Spleen (tissue), 11 donors: ENCODE measurements at regions not wholly inside any gene's neighbourhood (a gene's known extent, or its start where the extent isn't known, plus 50 kb on each side); places are given as distances from the start of the nearest gene placed in this dataset.

Experiments used
- DNase-seq: peaks from one replicate; pipeline ENCODE4 v3.0.0-alpha.2; 2020
- H3K27ac ChIP-seq, 8 donors: fragments of 200-600 bp; sonication (generic) in 7 of 8; 1 replicate in 4 of 8; 2 replicates in 4 of 8; pipeline versions ENCODE4 v1.5.0 to v1.8.0; 2016 to 2021; ENCODE audit warnings: inconsistent platforms in 4 of 8, mild to moderate bottlenecking in 4 of 8, moderate library complexity in 1 of 8
- H3K27me3 ChIP-seq, 7 donors: fragments of 200-600 bp; sonication (generic) in 6 of 7; replicated peaks in 1 of 7; 1 replicate in 4 of 7; 2 replicates in 3 of 7; pipeline versions ENCODE4 v1.5.0 to v1.8.0; 2016 to 2021; ENCODE audit warnings: inconsistent platforms in 3 of 7, mild to moderate bottlenecking in 1 of 7
- H3K36me3 ChIP-seq, 6 donors: fragments of 200-600 bp; sonication (generic) in 5 of 6; 1 replicate in 4 of 6; 2 replicates in 2 of 6; pipeline versions ENCODE4 v1.5.0 to v1.8.0; 2016 to 2021; ENCODE audit warnings: inconsistent platforms in 2 of 6
- H3K4me1 ChIP-seq, 6 donors: fragments of 200-600 bp; sonication (generic) in 5 of 6; 1 replicate in 3 of 6; 2 replicates in 3 of 6; pipeline versions ENCODE4 v1.5.0 to v1.8.0; 2016 to 2021; ENCODE audit warnings: inconsistent platforms in 3 of 6
- H3K4me3 ChIP-seq, 8 donors: fragments of 200-600 bp; sonication (generic) in 7 of 8; 1 replicate in 4 of 8; 2 replicates in 4 of 8; pipeline versions ENCODE4 v1.5.0 to v1.8.0; 2016 to 2021; ENCODE audit warnings: inconsistent platforms in 4 of 8, mild to moderate bottlenecking in 4 of 8, moderate library complexity in 2 of 8
- H3K9me3 ChIP-seq, 8 donors: fragments of 200-600 bp; sonication (generic) in 7 of 8; 1 replicate in 4 of 8; 2 replicates in 4 of 8; pipeline versions ENCODE4 v1.5.0 to v1.8.0; 2016 to 2021; ENCODE audit warnings: inconsistent platforms in 4 of 8
- CTCF ChIP-seq, 11 experiments: fragments of 200-600 bp in 7 of 11; fragments of 450-650 bp in 4 of 11; sonication (generic) in 4 of 11; IDR thresholded peaks in 8 of 11; conservative IDR thresholded peaks in 3 of 11; 1 replicate in 7 of 11; 2 replicates in 4 of 11; pipeline versions ENCODE4 v1.4.0 to v1.8.0; 2016 to 2021; ENCODE audit warnings: antibody characterized with exemption in 11 of 11, inconsistent platforms in 4 of 11, mild to moderate bottlenecking in 1 of 11
- POLR2A ChIP-seq, 3 donors: fragments of 450-650 bp; IDR thresholded peaks; one replicate each; pipeline ENCODE4 v1.5.1; 2017; ENCODE audit warnings: antibody characterized with exemption in 3 of 3, mild to moderate bottlenecking in 1 of 3
- POLR2AphosphoS5 ChIP-seq, 3 donors: sonication (generic); formaldehyde crosslinking; IDR thresholded peaks; one replicate each; pipeline ENCODE4 v1.5.1; 2017; ENCODE audit warnings: antibody characterized with exemption in 3 of 3
- WGBS, 5 donors: extraction: QIAGEN DNeasy Blood & Tissue Kit in 3 of 5; methylation state at CpG; one replicate each; pipeline versions ENCODE4 v1.1.5 to v1.1.7; 2013 to 2018; 5-methylcytosine and 5-hydroxymethylcytosine counted together
- intact Hi-C: fragments of 100-400 bp; cut with DNase I; formaldehyde crosslinking; loops from one replicate; pipeline ENCODE4 v1.15.0; 2023; ENCODE audit warnings: low total_unique reads
- donor health status: healthy with polysubstance abuse.
- donor health status: DM: no; HTN: no; CAD: no; lungs with moderate emphysema.
- donor health status: DM: no; HTN: no; CAD: no.
- donor health status: Bipolar disorder and iron deficiency.
- donor health status: healthy.
- donor health status: DM: no; HTN: no; CAD: no.
- donor health status: DM: yes; HTN: yes; CAD: no.

DNA sequence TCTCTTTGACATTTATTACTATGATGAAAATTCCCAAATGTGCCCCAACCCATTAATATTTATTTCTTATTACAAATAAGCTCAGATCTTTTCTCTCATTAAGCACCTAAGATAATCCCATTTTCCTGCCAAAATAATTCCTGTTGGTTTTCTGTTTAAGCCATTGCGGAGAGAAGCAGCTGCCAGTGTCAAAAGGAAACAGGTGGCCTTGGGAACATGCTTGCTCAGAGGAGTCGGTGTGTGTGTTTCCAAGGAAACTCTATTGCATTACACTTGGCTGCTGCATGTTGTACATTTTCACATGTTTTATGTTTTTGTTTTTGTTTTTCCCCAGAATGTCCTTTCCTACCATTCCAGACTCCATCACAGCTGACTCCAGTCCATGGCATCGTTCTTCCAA is 56.4 kb downstream of the CD24 start:
- Histone ChIP-seq H3K4me3 (no peak overlapping the region), H3K27me3 (no peaks in the 10 kb centered on the region), H3K27ac (no peak overlapping the region), H3K4me1 (no peaks in the 10 kb centered on the region), H3K36me3 (no peaks in the 10 kb centered on the region), H3K9me3 (peaks cover 0 to 9% (median 0%) of the 10 kb centered on the region in 8 donors)
- DNase-seq, result no peak
- 39 to 63% (median 50%) methylated on average over 3 of the region's 3 CpGs for WGBS, 5 donors
- intact Hi-C loops, result no loop called here
- TF ChIP-seq POLR2AphosphoS5 (IDR thresholded peaks at IDR 0.05), result no peak
- no peak for TF ChIP-seq POLR2A (IDR thresholded peaks at IDR 0.05)
- no peak for TF ChIP-seq CTCF (IDR thresholded peaks at IDR 0.05 in 8 of 11, conservative IDR thresholded peaks at IDR 0.05 in 3 of 11)

DNA sequence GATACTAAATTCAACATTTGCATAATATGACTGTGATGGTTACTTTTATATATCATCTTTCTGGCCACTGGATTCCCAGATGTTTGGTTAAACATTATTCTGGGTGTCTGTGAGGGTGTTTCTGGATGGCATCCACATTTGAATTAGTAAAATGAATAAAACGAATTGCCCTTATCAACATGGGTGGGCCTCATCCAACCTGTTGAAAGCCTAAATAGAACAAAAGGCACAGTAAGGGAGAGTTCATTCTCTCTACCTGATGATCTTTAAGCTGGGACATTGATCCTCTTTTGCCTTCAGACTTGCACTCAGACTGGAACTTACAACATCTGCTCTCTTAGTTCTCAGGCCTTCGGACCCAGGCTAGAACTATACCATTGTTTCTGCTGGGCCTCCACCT is 57.6 kb downstream of the CD24 start:
- no peak overlapping the region for H3K27ac ChIP-seq
- H3K9me3 ChIP-seq, result peaks cover 0 to 9% (median 0%) of the 10 kb centered on the region in 8 donors
- no peaks in the 10 kb centered on the region for H3K4me1 ChIP-seq
- no peaks in the 10 kb centered on the region for H3K36me3 ChIP-seq
- no peak overlapping the region for H3K4me3 ChIP-seq
- intact Hi-C loops, result no loop called here
- no peak for TF ChIP-seq POLR2AphosphoS5 (IDR thresholded peaks at IDR 0.05)
- no peak for TF ChIP-seq POLR2A (IDR thresholded peaks at IDR 0.05)
- TF ChIP-seq CTCF (IDR thresholded peaks at IDR 0.05 in 8 of 11, conservative IDR thresholded peaks at IDR 0.05 in 3 of 11), result no peak
- WGBS, 5 donors, result 80 to 92% (median 89%) methylated on average over 2 of the region's 2 CpGs
- no peaks in the 10 kb centered on the region for H3K27me3 ChIP-seq
- no peak for DNase-seq

- WGBS, 5 donors, result 81 to 93% (median 85%) methylated on average over 5 of the region's 5 CpGs
- no peaks in the 10 kb centered on the region for H3K27me3 ChIP-seq
- DNase-seq, result no peak
- H3K4me3 ChIP-seq, result no peak overlapping the region
- intact Hi-C loops, result no loop called here
- no peak overlapping the region for H3K27ac ChIP-seq
- H3K9me3 ChIP-seq, result peaks cover 0 to 9% (median 0%) of the 10 kb centered on the region in 8 donors
- no peaks in the 10 kb centered on the region for H3K36me3 ChIP-seq
- no peak for TF ChIP-seq POLR2A (IDR thresholded peaks at IDR 0.05)
- TF ChIP-seq POLR2AphosphoS5 (IDR thresholded peaks at IDR 0.05), result no peak
- TF ChIP-seq CTCF (IDR thresholded peaks at IDR 0.05 in 8 of 11, conservative IDR thresholded peaks at IDR 0.05 in 3 of 11), result no peak
- no peaks in the 10 kb centered on the region for H3K4me1 ChIP-seq
Observed at GRCh38 chr6:106913676-106914280, 60.8 kb downstream of the CD24 start.

- Histone ChIP-seq H3K4me3 (no peak overlapping the region), H3K36me3 (no peaks in the 10 kb centered on the region), H3K27me3 (no peaks in the 10 kb centered on the region), H3K4me1 (no peaks in the 10 kb centered on the region), H3K9me3 (peaks cover 0 to 9% (median 0%) of the 10 kb centered on the region in 8 donors), H3K27ac (no peak overlapping the region)
- intact Hi-C loops, result no loop called here
- no peak for DNase-seq
- TF ChIP-seq CTCF (IDR thresholded peaks at IDR 0.05 in 8 of 11, conservative IDR thresholded peaks at IDR 0.05 in 3 of 11), result no peak
- no peak for TF ChIP-seq POLR2AphosphoS5 (IDR thresholded peaks at IDR 0.05)
- no peak for TF ChIP-seq POLR2A (IDR thresholded peaks at IDR 0.05)
Observed at GRCh38 chr6:106913111-106913510, 61.4 kb downstream of the CD24 start.
